PFSK-1 (cell line): ENCODE measurements at regions not wholly inside any gene's neighbourhood (a gene's known extent, or its start where the extent isn't known, plus 50 kb on each side); places are given as distances from the start of the nearest gene placed in this dataset.

ENCODE experiments used
- FOXP2 ChIP-seq: optimal IDR thresholded peaks from 2 replicates; pipeline ENCODE3; 2011; ENCODE audit warnings: borderline replicate concordance, control low read depth, inconsistent platforms; ENCODE audit not compliant: insufficient read depth; ENCODE audit errors: extremely low read length, extremely low read depth
- POLR2AphosphoS5 ChIP-seq: IDR thresholded peaks from 2 replicates; pipeline ENCODE4 v1.6.1; 2012; ENCODE audit warnings: low read depth, mild to moderate bottlenecking, control low read depth, low read length, moderate library complexity
- REST ChIP-seq, 2 experiments: IDR thresholded peaks; 2 replicates each; pipeline versions ENCODE4 v1.6.1 to v1.8.0; 2011 to 2012; ENCODE audit warnings: low read depth in 2 of 2, low read length in 2 of 2, control low read depth in 1 of 2, inconsistent platforms in 1 of 2, mild to moderate bottlenecking in 1 of 2, moderate library complexity in 1 of 2; ENCODE audit not compliant: insufficient read depth in 1 of 2
- SIN3A ChIP-seq: IDR thresholded peaks from 2 replicates; pipeline ENCODE4 v1.6.1; 2012; ENCODE audit warnings: mild to moderate bottlenecking, low read length, moderate library complexity, borderline replicate concordance; ENCODE audit not compliant: insufficient read depth
- TAF1 ChIP-seq: IDR thresholded peaks from 2 replicates; pipeline ENCODE4 v1.6.1; 2012; ENCODE audit warnings: low read length, control low read depth, borderline replicate concordance; ENCODE audit not compliant: insufficient read depth

DNA sequence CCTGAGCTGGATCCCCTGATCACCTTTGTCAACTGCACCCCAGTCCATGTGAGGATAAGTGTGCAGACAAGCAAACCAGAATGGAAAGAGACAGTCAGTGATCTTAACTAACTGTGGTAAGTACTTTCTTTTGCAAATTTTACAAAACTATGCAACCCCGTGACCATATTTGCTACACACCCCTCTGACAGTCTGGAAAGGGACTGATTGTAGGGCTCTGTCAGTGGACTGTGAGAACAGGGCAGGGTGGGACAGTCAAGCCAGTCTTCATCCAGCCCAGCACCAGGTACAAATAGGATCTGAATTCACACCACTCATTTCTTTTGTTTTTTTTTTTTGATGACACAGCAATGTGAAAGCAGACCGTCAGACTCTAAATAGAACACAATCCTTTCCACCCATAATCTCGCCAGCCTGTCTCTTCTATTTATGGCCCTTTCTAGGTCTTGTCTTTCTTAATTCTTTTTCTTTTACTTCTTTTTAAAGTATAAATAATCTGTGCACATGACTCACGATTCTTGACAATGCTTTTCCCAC, 165.6 kb downstream of the ARL6IP6 start:
- TF ChIP-seq REST (IDR thresholded peaks at IDR 0.05; ENCODE audit: insufficient read depth in 1 of 2, low read depth in 2 of 2, low read length in 2 of 2), result no peak
- TF ChIP-seq SIN3A, result no peak
- TF ChIP-seq TAF1, result no peak
- TF ChIP-seq FOXP2, result no peak

GRCh38 chr2:152881527-152881926, 163.1 kb downstream of the ARL6IP6 start:
- no peak for TF ChIP-seq REST (IDR thresholded peaks at IDR 0.05; ENCODE audit: insufficient read depth in 1 of 2, low read depth in 2 of 2, low read length in 2 of 2)
- TF ChIP-seq POLR2AphosphoS5, result no peak
- TF ChIP-seq FOXP2, result no peak
- no peak for TF ChIP-seq TAF1
- TF ChIP-seq SIN3A, result no peak

DNA sequence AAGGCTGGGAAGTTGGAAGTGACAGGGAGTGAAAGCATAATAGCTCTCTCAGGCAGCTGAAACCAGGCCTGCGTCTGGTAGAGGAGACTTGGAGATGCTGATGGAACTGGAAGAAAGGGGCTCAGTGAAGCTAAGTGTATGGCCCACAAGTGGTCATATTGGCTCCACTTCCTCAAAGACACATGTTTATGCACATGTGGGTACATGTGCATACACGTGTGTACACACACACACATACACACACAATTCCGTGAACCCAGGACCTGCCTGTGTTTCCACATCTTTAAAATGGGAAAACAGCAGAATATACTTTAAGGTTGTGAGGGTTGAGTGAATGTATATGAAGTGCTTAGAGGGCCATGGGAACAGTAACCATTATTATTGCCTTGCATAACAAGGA, 160.9 kb downstream of the ARL6IP6 start:
- no peak for TF ChIP-seq FOXP2
- TF ChIP-seq TAF1, result no peak
- no peak for TF ChIP-seq POLR2AphosphoS5
- no peak for TF ChIP-seq REST (IDR thresholded peaks at IDR 0.05; ENCODE audit: insufficient read depth in 1 of 2, low read depth in 2 of 2, low read length in 2 of 2)
- TF ChIP-seq SIN3A, result no peak

DNA sequence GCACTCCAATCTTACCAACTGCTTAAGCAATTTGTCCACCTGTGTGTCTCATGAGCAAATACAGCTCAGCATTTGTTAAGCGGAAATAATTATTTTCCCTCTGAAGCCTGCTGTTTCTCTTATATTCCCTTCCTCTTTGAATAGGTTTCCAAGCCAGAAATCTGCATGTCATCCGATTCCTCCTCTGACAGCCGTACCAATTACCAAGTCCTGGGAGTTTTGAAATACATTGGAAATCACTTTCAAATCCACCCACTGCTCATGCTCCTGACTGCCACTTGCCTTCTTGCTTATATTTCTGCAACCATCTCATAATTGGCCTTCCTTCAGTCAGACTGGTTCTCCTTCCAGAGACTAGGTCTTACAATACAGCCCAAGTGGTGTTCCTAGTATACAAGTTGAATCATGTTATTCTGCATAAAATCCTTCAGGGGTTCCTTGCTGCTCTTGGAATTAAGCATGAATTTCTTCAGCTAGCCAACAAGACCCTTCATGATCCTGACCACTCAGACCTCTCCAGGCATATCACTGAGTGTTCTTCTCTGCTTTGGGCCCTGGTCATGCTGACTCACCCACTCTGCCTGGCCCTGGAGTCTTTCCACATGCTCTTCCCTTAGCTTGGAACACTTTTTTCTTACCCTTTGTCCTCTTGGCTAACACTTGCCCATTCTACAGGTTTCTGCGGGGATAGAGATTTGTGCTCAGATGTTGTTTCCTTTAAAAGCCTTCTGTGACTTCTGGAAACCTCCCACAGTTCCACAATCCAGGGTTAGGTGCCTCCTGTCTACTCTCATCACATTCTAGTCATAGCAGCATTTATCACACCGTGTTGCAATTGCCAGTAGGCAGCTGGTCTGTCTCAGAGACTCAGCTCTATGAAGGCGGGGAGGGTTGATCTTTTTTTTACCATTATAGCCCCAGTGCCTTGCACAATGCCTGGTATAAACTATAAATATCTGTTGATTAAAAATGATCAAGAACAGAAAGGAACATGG, 157.6 kb downstream of the ARL6IP6 start:
- TF ChIP-seq REST (IDR thresholded peaks at IDR 0.05; ENCODE audit: insufficient read depth in 1 of 2, low read depth in 2 of 2, low read length in 2 of 2), result no peak
- no peak for TF ChIP-seq POLR2AphosphoS5
- no peak for TF ChIP-seq TAF1
- no peak for TF ChIP-seq FOXP2
- TF ChIP-seq SIN3A, result no peak

- TF ChIP-seq POLR2AphosphoS5, result no peak
- TF ChIP-seq FOXP2, result no peak
- TF ChIP-seq TAF1, result no peak
- no peak for TF ChIP-seq SIN3A
- no peak for TF ChIP-seq REST (IDR thresholded peaks at IDR 0.05; ENCODE audit: insufficient read depth in 1 of 2, low read depth in 2 of 2, low read length in 2 of 2)
These were observed 156.5 kb downstream of the ARL6IP6 start for GRCh38 chr2:152874955-152875354.
